Calu3 (cell line): ENCODE measurements at regions not wholly inside any gene's neighbourhood (a gene's known extent, or its start where the extent isn't known, plus 50 kb on each side); places are given as distances from the start of the nearest gene placed in this dataset.

Experiments
- BruUV-seq: library from RNA; stranded (reverse); fragments of 400-500 nt; replicated peaks from 2 replicates; lab custom pipeline; 2021; lab: Mats Ljungman, UMichigan
- CTCF ChIA-PET: fragments of 300-600 bp; sonication (Branson Sonifier 250); formaldehyde crosslinking; loops from one replicate; lab custom pipeline; 2022; ENCODE audit warnings: antibody characterized with exemption; lab: Charles Lee
- DNase-seq: peaks from one replicate; pipeline ENCODE4 v3.0.0; 2022
- H3K27ac Mint-ChIP-seq: one replicate; pipeline ENCODE4 v1.8.0; 2022; ENCODE audit warnings: mixed read lengths; ENCODE audit not compliant: unreplicated experiment
- H3K27me3 Mint-ChIP-seq: one replicate; pipeline ENCODE4 v1.8.0; 2022; ENCODE audit warnings: mixed read lengths; ENCODE audit not compliant: unreplicated experiment
- H3K36me3 Mint-ChIP-seq: one replicate; pipeline ENCODE4 v1.8.0; 2022; ENCODE audit warnings: mild to moderate bottlenecking, moderate library complexity, mixed read lengths; ENCODE audit not compliant: insufficient read depth, unreplicated experiment
- H3K4me1 Mint-ChIP-seq: one replicate; pipeline ENCODE4 v1.8.0; 2022; ENCODE audit warnings: mild to moderate bottlenecking, low read depth, mixed read lengths; ENCODE audit not compliant: unreplicated experiment
- H3K4me3 Mint-ChIP-seq: one replicate; pipeline ENCODE4 v1.8.0; 2022; ENCODE audit warnings: mild to moderate bottlenecking, low read depth, moderate library complexity, mixed read lengths; ENCODE audit not compliant: unreplicated experiment
- H3K9me3 Mint-ChIP-seq: one replicate; pipeline ENCODE4 v1.8.0; 2022; ENCODE audit warnings: low read depth, mixed read lengths; ENCODE audit not compliant: unreplicated experiment
- intact Hi-C: fragments of 100-400 bp; cut with micrococcal nuclease; formaldehyde crosslinking; loops from one replicate; pipeline ENCODE4 v1.10.0; 2022; ENCODE audit not compliant: unreplicated experiment
- TF ChIP-seq, protein P1 (sequence below): fragments of 200-600 bp; IDR thresholded peaks from one replicate; pipeline ENCODE4 v1.8.0; 2022; ENCODE audit warnings: antibody characterized with exemption; ENCODE audit not compliant: unreplicated experiment

- CTCF ChIA-PET: no interaction called here
- Mint-ChIP-seq H3K27me3 (no peaks in the 10 kb centered on the region), H3K4me1 (no peaks in the 10 kb centered on the region), H3K36me3 (no peaks in the 10 kb centered on the region), H3K4me3 (no peak overlapping the region), H3K27ac (no peak overlapping the region), H3K9me3 (peaks cover 4% of the 10 kb centered on the region)
- TF ChIP-seq, protein P1, sequence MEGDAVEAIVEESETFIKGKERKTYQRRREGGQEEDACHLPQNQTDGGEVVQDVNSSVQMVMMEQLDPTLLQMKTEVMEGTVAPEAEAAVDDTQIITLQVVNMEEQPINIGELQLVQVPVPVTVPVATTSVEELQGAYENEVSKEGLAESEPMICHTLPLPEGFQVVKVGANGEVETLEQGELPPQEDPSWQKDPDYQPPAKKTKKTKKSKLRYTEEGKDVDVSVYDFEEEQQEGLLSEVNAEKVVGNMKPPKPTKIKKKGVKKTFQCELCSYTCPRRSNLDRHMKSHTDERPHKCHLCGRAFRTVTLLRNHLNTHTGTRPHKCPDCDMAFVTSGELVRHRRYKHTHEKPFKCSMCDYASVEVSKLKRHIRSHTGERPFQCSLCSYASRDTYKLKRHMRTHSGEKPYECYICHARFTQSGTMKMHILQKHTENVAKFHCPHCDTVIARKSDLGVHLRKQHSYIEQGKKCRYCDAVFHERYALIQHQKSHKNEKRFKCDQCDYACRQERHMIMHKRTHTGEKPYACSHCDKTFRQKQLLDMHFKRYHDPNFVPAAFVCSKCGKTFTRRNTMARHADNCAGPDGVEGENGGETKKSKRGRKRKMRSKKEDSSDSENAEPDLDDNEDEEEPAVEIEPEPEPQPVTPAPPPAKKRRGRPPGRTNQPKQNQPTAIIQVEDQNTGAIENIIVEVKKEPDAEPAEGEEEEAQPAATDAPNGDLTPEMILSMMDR: no peak
- intact Hi-C loops: no loop called here
- BruUV-seq: no TSS peak
- no peak for DNase-seq
These were observed 248.2 kb upstream of the GPR149 start for GRCh38 chr3:154678041-154678654.

DNA sequence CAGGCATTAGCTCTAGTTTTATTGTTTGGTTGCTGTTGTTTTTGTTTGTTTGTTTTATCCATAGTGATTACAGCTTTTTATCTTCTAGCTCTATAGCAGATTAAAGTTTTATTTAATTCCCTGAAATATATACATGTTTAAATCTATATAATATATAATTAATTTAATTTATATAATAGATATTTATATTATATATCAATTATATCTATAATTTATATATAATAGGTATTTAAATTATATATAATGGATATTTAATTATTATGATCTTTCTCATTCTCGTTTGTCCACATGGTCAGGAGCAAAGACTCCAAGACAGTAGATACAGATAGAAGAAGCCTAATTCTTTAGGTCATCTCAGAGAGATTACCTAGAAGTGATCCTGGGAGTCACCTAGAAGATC, 238.8 kb upstream of the GPR149 start:
- no TSS peak for BruUV-seq
- intact Hi-C loops: no loop called here
- no peak overlapping the region for H3K4me3 Mint-ChIP-seq
- H3K36me3 Mint-ChIP-seq: no peaks in the 10 kb centered on the region
- H3K9me3 Mint-ChIP-seq: peaks cover 4% of the 10 kb centered on the region
- no peak for DNase-seq
- CTCF ChIA-PET: no interaction called here
- H3K4me1 Mint-ChIP-seq: no peaks in the 10 kb centered on the region
- H3K27ac Mint-ChIP-seq: no peak overlapping the region
- H3K27me3 Mint-ChIP-seq: no peaks in the 10 kb centered on the region
- TF ChIP-seq, protein P1: no peak

DNA sequence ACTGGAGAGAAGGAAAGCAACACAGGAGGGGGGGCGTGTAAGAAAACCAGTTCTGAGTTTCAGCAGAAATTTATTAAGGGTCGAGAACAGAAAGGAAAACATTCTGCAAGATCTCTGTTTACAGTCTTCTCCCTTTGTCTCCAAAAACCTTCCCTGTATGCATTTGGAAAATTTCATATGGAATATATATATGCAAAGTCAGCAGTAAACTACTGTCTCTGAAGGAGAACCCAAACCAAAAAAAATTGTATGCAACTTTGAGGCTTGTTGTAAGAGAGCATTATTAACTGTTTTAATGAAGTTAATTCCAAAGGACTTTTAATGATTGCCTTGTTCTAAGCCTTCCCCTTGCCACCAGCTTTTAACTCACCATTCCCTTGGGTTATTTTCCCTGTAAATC, 238.2 kb upstream of the GPR149 start:
- intact Hi-C loops: no loop called here
- Mint-ChIP-seq H3K4me3 (no peak overlapping the region), H3K36me3 (no peaks in the 10 kb centered on the region), H3K9me3 (peaks cover 4% of the 10 kb centered on the region), H3K27ac (no peak overlapping the region), H3K4me1 (peaks cover 2% of the 10 kb centered on the region), H3K27me3 (no peaks in the 10 kb centered on the region)
- no peak for DNase-seq
- no TSS peak for BruUV-seq
- CTCF ChIA-PET: no interaction called here
- TF ChIP-seq, protein P1: no peak

DNA sequence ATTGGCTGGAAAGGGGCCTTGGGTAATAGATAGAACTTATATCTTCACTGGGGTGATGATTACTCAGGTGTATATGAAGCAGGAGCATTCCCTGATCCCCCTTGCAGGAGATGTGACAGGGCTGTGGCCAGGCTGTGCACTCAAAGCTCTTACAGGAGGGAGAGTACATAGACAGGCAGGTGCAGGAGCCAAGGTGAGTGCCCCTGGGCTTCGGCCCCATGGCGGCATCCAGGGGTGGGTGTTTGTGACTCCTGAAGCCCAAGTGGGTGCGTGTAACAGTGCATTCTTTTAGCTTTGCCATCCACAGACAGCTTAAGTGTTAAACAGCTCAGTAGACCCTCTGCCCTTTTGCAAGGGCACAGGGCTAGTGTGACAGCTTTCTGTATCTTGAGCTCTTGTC, 236.6 kb upstream of the GPR149 start:
- TF ChIP-seq, protein P1: no peak
- Mint-ChIP-seq H3K4me3 (no peak overlapping the region), H3K36me3 (no peaks in the 10 kb centered on the region), H3K4me1 (peaks cover 9% of the 10 kb centered on the region), H3K9me3 (peaks cover 2% of the 10 kb centered on the region), H3K27ac (no peak overlapping the region), H3K27me3 (no peaks in the 10 kb centered on the region)
- DNase-seq: no peak
- intact Hi-C loops: no loop called here
- BruUV-seq: no TSS peak
- CTCF ChIA-PET: interaction anchor here (1.6 kb wide), 1 partner anchor 25 kb away, joined by 4 read pairs; no protein-coding TSS in a partner anchor
